ENCODE measurements at regions not wholly inside any gene's neighbourhood (a gene's known extent, or its start where the extent isn't known, plus 50 kb on each side); places are given as distances from the start of the nearest gene placed in this dataset.

- no peak overlapping the region for H3K9ac ChIP-seq (ENCODE audit: low read length)
- no peak overlapping the region for H3K4me3 ChIP-seq (ENCODE audit: low read length)
- no peaks in the 10 kb centered on the region for H3K36me3 ChIP-seq (ENCODE audit: insufficient read depth, low read length)
- H3K27me3 ChIP-seq (ENCODE audit: insufficient read depth, low read depth, low read length): no peaks in the 10 kb centered on the region
- no peak overlapping the region for H3K4me2 ChIP-seq (ENCODE audit: low read length)
- no peaks in the 10 kb centered on the region for H3K9me2 ChIP-seq (ENCODE audit: insufficient read depth, low read length)
- no peaks in the 10 kb centered on the region for H3K79me2 ChIP-seq (replicated peaks; ENCODE audit: insufficient read depth, low read length)
- peaks cover 11% of the 10 kb centered on the region for H3F3A ChIP-seq (ENCODE audit: insufficient read depth, low read length, poor library complexity, severe bottlenecking)
- H4K20me1 ChIP-seq (ENCODE audit: insufficient read depth): no peaks in the 10 kb centered on the region
- TF ChIP-seq POLR2AphosphoS5 (IDR thresholded peaks at IDR 0.05) (no peak), MXI1 (conservative IDR thresholded peaks at IDR 0.05; ENCODE audit: poor library complexity, severe bottlenecking) (no peak), SMC3 (conservative IDR thresholded peaks at IDR 0.05; ENCODE audit: poor library complexity) (no peak), EP300 (conservative IDR thresholded peaks at IDR 0.05; ENCODE audit: poor library complexity, severe bottlenecking) (no peak), RAD21 (conservative IDR thresholded peaks at IDR 0.05) (no peak), TAF1 (IDR thresholded peaks at IDR 0.05; ENCODE audit: low read depth) (no peak), EZH2 (IDR thresholded peaks at IDR 0.05; ENCODE audit: borderline replicate concordance, insufficient read depth, low read length, poor library complexity, severe bottlenecking) (no peak), REST (IDR thresholded peaks at IDR 0.05; ENCODE audit: borderline replicate concordance) (no peak)
- TF ChIP-seq, protein P1, sequence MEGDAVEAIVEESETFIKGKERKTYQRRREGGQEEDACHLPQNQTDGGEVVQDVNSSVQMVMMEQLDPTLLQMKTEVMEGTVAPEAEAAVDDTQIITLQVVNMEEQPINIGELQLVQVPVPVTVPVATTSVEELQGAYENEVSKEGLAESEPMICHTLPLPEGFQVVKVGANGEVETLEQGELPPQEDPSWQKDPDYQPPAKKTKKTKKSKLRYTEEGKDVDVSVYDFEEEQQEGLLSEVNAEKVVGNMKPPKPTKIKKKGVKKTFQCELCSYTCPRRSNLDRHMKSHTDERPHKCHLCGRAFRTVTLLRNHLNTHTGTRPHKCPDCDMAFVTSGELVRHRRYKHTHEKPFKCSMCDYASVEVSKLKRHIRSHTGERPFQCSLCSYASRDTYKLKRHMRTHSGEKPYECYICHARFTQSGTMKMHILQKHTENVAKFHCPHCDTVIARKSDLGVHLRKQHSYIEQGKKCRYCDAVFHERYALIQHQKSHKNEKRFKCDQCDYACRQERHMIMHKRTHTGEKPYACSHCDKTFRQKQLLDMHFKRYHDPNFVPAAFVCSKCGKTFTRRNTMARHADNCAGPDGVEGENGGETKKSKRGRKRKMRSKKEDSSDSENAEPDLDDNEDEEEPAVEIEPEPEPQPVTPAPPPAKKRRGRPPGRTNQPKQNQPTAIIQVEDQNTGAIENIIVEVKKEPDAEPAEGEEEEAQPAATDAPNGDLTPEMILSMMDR (IDR thresholded peaks at IDR 0.05; ENCODE audit: poor library complexity, severe bottlenecking): no peak
- no peaks in the 10 kb centered on the region for H3K9me3 ChIP-seq (ENCODE audit: low read length)
- H2AFZ ChIP-seq (ENCODE audit: low read depth, low read length): no peak overlapping the region
- H3K27ac ChIP-seq (ENCODE audit: low read length): no peak overlapping the region
Measured at GRCh38 chr12:61111218-61111617, 1149.0 kb upstream of the USP15 start.

GRCh38 chr12:61137677-61138414, 1122.4 kb upstream of the USP15 start:
- Histone ChIP-seq H3K4me3 (ENCODE audit: low read length) (no peak overlapping the region), H3F3A (ENCODE audit: insufficient read depth, low read length, poor library complexity, severe bottlenecking) (no peaks in the 10 kb centered on the region), H3K9me2 (ENCODE audit: insufficient read depth, low read length) (no peaks in the 10 kb centered on the region), H3K9ac (ENCODE audit: low read length) (no peak overlapping the region), H3K27me3 (ENCODE audit: insufficient read depth, low read depth, low read length) (no peaks in the 10 kb centered on the region), H3K79me2 (replicated peaks; ENCODE audit: insufficient read depth, low read length) (no peaks in the 10 kb centered on the region), H4K20me1 (ENCODE audit: insufficient read depth) (no peaks in the 10 kb centered on the region), H3K27ac (ENCODE audit: low read length) (no peak overlapping the region), H2AFZ (ENCODE audit: low read depth, low read length) (no peak overlapping the region), H3K36me3 (ENCODE audit: insufficient read depth, low read length) (no peaks in the 10 kb centered on the region), H3K4me2 (ENCODE audit: low read length) (no peak overlapping the region), H3K9me3 (ENCODE audit: low read length) (no peaks in the 10 kb centered on the region)
- TF ChIP-seq EP300 (conservative IDR thresholded peaks at IDR 0.05; ENCODE audit: poor library complexity, severe bottlenecking): no peak
- no peak for TF ChIP-seq MXI1 (conservative IDR thresholded peaks at IDR 0.05; ENCODE audit: poor library complexity, severe bottlenecking)
- TF ChIP-seq, protein P1 (IDR thresholded peaks at IDR 0.05; ENCODE audit: poor library complexity, severe bottlenecking): no peak
- TF ChIP-seq EZH2 (IDR thresholded peaks at IDR 0.05; ENCODE audit: borderline replicate concordance, insufficient read depth, low read length, poor library complexity, severe bottlenecking): no peak
- no peak for TF ChIP-seq POLR2AphosphoS5 (IDR thresholded peaks at IDR 0.05)
- TF ChIP-seq TAF1 (IDR thresholded peaks at IDR 0.05; ENCODE audit: low read depth): no peak
- no peak for TF ChIP-seq SMC3 (conservative IDR thresholded peaks at IDR 0.05; ENCODE audit: poor library complexity)

Data from neural cell (in vitro differentiated cells).